HepG2 (cell line): ENCODE measurements at regions not wholly inside any gene's neighbourhood (a gene's known extent, or its start where the extent isn't known, plus 50 kb on each side); places are given as distances from the start of the nearest gene placed in this dataset.

Source experiments
- ATAC-seq: fragments of 200-7000 bp; cut with Tn5 transposase; 3 replicates; pipeline ENCODE4 v1.9.1; 2020; ENCODE audit warnings: mild to moderate bottlenecking, moderate library complexity
- BruUV-seq: library from RNA; stranded (reverse); fragments of 400-500 nt; replicated peaks from 2 replicates; lab custom pipeline; 2021; lab: Mats Ljungman, UMichigan
- CTCF ChIA-PET: fragments of 300-600 bp; formaldehyde crosslinking; extraction: SDS; loops from one replicate; lab custom pipeline; 2021; ENCODE audit warnings: low total read pairs, inconsistent platforms, low intra/inter-chr PET ratio; lab: Yijun Ruan, JAX
- POLR2A ChIA-PET: fragments of 350-600 bp; sonication (Branson Sonifier 250); formaldehyde crosslinking; loops from one replicate; lab custom pipeline; 2020; ENCODE audit warnings: antibody characterized with exemption, inconsistent platforms; lab: Yijun Ruan, JAX
- DNase-seq: peaks from one replicate; pipeline ENCODE4 v3.0.0-alpha.2; 2015; ENCODE audit warnings: low spot score
- FAIRE-seq: peaks from 3 replicates; lab custom pipeline; 2011; peaks lifted over from hg19 to GRCh38; lab: Jason Lieb, UNC
- H2AFZ ChIP-seq: one replicate; pipeline ENCODE4 v1.6.1; 2011; ENCODE audit warnings: low read length, inconsistent platforms
- H3K27ac ChIP-seq: fragments of 300-600 bp; 3 replicates; pipeline ENCODE4 v1.8.0; 2011; ENCODE audit warnings: mixed run types, mild to moderate bottlenecking, mixed read lengths, low read length, inconsistent platforms; ENCODE audit not compliant: insufficient read depth; ENCODE audit errors: extremely low read length
- H3K27me3 ChIP-seq, 2 experiments: fragments of 200-600 bp in 1 of 2; 2 replicates in 1 of 2; 3 replicates in 1 of 2; pipeline versions ENCODE4 v1.6.0 to v1.8.0; 2011; ENCODE audit warnings: low read length in 2 of 2, mild to moderate bottlenecking in 2 of 2, moderate library complexity in 2 of 2, inconsistent platforms in 1 of 2; ENCODE audit not compliant: insufficient read depth in 2 of 2, control insufficient read depth in 1 of 2
- H3K36me3 ChIP-seq, 2 experiments: fragments of 200-600 bp in 1 of 2; replicated peaks in 1 of 2; 2 replicates in 1 of 2; 3 replicates in 1 of 2; pipeline versions ENCODE4 v1.5.1 to v1.8.0; 2011; ENCODE audit warnings: low read length in 2 of 2, inconsistent platforms in 1 of 2; ENCODE audit not compliant: insufficient read depth in 2 of 2, control insufficient read depth in 1 of 2
- H3K4me1 ChIP-seq: 2 replicates; pipeline ENCODE4 v1.5.1; 2012; ENCODE audit warnings: low read length, inconsistent platforms; ENCODE audit not compliant: insufficient read depth
- H3K4me2 ChIP-seq: 2 replicates; pipeline ENCODE4 v1.6.0; 2011; ENCODE audit warnings: low read depth, low read length, inconsistent platforms
- H3K4me3 ChIP-seq, 3 experiments: fragments of 200-600 bp in 1 of 3; sonication (generic), shearing (Covaris generic) in 1 of 3; replicated peaks in 1 of 3; 2 replicates each; pipeline ENCODE4 v1.5.1; 2011 to 2016; ENCODE audit warnings: low read length in 3 of 3, inconsistent platforms in 2 of 3, low read depth in 2 of 3, mild to moderate bottlenecking in 2 of 3, control low read depth in 1 of 3, mixed read lengths in 1 of 3; ENCODE audit not compliant: insufficient read depth in 1 of 3
- H3K79me2 ChIP-seq: one replicate; pipeline ENCODE4 v1.6.1; 2011; ENCODE audit warnings: low read length, inconsistent platforms; ENCODE audit not compliant: insufficient read depth
- H3K9ac ChIP-seq: 2 replicates; pipeline ENCODE4 v1.6.0; 2011; ENCODE audit warnings: mild to moderate bottlenecking, low read depth, low read length, inconsistent platforms; ENCODE audit not compliant: insufficient read depth
- H3K9me3 ChIP-seq: 2 replicates; pipeline ENCODE4 v1.5.1; 2012; ENCODE audit warnings: mild to moderate bottlenecking, low read length
- H4K20me1 ChIP-seq: 2 replicates; pipeline ENCODE4 v1.6.0; 2011; ENCODE audit warnings: inconsistent platforms, mild to moderate bottlenecking, low read length, moderate library complexity; ENCODE audit not compliant: insufficient read depth
- AFF4 ChIP-seq: sonication (generic); formaldehyde crosslinking; IDR thresholded peaks from 2 replicates; pipeline ENCODE4 v1.4.0; 2020; ENCODE audit warnings: missing genetic modification reagents
- ARID2 ChIP-seq: sonication (generic); formaldehyde crosslinking; IDR thresholded peaks from 2 replicates; pipeline ENCODE4 v1.8.1; 2022; ENCODE audit warnings: mild to moderate bottlenecking, missing genetic modification reagents, borderline replicate concordance
- ATF2 ChIP-seq: sonication (generic); formaldehyde crosslinking; IDR thresholded peaks from 2 replicates; pipeline ENCODE4 v1.4.0; 2020; ENCODE audit warnings: missing genetic modification reagents
- IKZF5 ChIP-seq: IDR thresholded peaks from 2 replicates; pipeline ENCODE4 v1.6.1; 2018; ENCODE audit warnings: missing genetic modification reagents, mild to moderate bottlenecking, missing compliant biosample characterization
- MAFK ChIP-seq, 2 experiments: IDR thresholded peaks in 1 of 2; conservative IDR thresholded peaks in 1 of 2; 2 replicates each; pipeline ENCODE4 v1.6.1; 2011; ENCODE audit warnings: improper control_type of control experiment in 2 of 2, low read length in 2 of 2
- MED1 ChIP-seq: sonication (generic); formaldehyde crosslinking; IDR thresholded peaks from 2 replicates; pipeline ENCODE4 v1.4.0; 2020; ENCODE audit warnings: missing genetic modification reagents
- MXI1 ChIP-seq: IDR thresholded peaks from 3 replicates; pipeline ENCODE4 v1.6.1; 2012; ENCODE audit warnings: low read depth, low read length, inconsistent platforms, borderline replicate concordance
- RCOR2 ChIP-seq: IDR thresholded peaks from 2 replicates; pipeline ENCODE4 v1.6.1; 2016; ENCODE audit warnings: missing biosample characterization, missing genetic modification reagents
- ZBED4 ChIP-seq: sonication (generic); formaldehyde crosslinking; IDR thresholded peaks from 2 replicates; pipeline ENCODE4 v1.4.0; 2020; ENCODE audit warnings: missing genetic modification reagents, borderline replicate concordance
- ZNF362 ChIP-seq: sonication (generic); formaldehyde crosslinking; IDR thresholded peaks from 2 replicates; pipeline ENCODE4 v1.4.0; 2020; ENCODE audit warnings: missing genetic modification reagents, mild to moderate bottlenecking, borderline replicate concordance
- WGBS: methylation state at CpG from one replicate; pipeline ENCODE4 v1.1.6; 2017; ENCODE audit warnings: low lambda C conversion rate; 5-methylcytosine and 5-hydroxymethylcytosine counted together
- in situ Hi-C: cut with HindIII; loops from 2 replicates; pipeline ENCODE4 v1.10.0; 2017; ENCODE audit warnings: low pct_unique_long_range_greater_than_20kb; ENCODE audit not compliant: extremely low pct_ligation_motif_present
- intact Hi-C: fragments of 100-400 bp; cut with micrococcal nuclease; formaldehyde crosslinking; loops from one replicate; pipeline ENCODE4 v1.10.0; 2022; ENCODE audit not compliant: unreplicated experiment

- TF ChIP-seq MAFK (conservative IDR thresholded peaks at IDR 0.05 in 1 of 2, IDR thresholded peaks at IDR 0.05 in 1 of 2; ENCODE audit: low read length in 2 of 2) = no peak
These were observed 170.4 kb downstream of the PCDH18 start (continued) for GRCh38 chr4:137361756-137362470.

- Histone ChIP-seq H3K4me1 (no peaks in the 10 kb centered on the region), H4K20me1 (no peaks in the 10 kb centered on the region), H3K4me3 (no peak overlapping the region), H3K9me3 (no peaks in the 10 kb centered on the region), H3K36me3 (no peaks in the 10 kb centered on the region), H3K27ac (no peak overlapping the region), H3K79me2 (no peaks in the 10 kb centered on the region), H3K4me2 (no peak overlapping the region), H2AFZ (no peak overlapping the region), H3K27me3 (no peaks in the 10 kb centered on the region), H3K9ac (no peak overlapping the region)
- POLR2A ChIA-PET = no interaction called here
- intact Hi-C loops (no loop called here), in situ Hi-C loops (no loop called here)
- DNase-seq = no peak
- WGBS = 3% methylated on average over 1 of the region's 1 CpG
- CTCF ChIA-PET = no interaction called here
- ATAC-seq = no peak
- no peak for FAIRE-seq
- BruUV-seq = no TSS peak
- TF ChIP-seq ATF2 (CRISPR knock-in tag) (no peak), MXI1 (no peak), ZNF362 (no peak), RCOR2 (no peak), AFF4 (CRISPR knock-in tag) (no peak), IKZF5 (CRISPR knock-in tag) (no peak), ARID2 (CRISPR knock-in tag) (no peak), MED1 (CRISPR knock-in tag) (no peak), ZBED4 (CRISPR knock-in tag) (no peak)
These were observed 171.5 kb downstream of the PCDH18 start for GRCh38 chr4:137360761-137361160.
